Tibial nerve (tissue), 4 donors: ENCODE measurements at regions not wholly inside any gene's neighbourhood (a gene's known extent, or its start where the extent isn't known, plus 50 kb on each side); places are given as distances from the start of the nearest gene placed in this dataset.
A peak's percentile ranks its signal among the peaks of the same experiment; 100 is the strongest.

Experiments used
- DNase-seq, 2 donors: peaks; one replicate each; pipeline ENCODE4 v3.0.0-alpha.2; 2019; ENCODE audit warnings: low spot score in 2 of 2
- H3K27ac ChIP-seq, 4 donors: fragments of 200-600 bp; sonication (generic) in 3 of 4; one replicate each; pipeline ENCODE4 v1.5.1; 2017 to 2019; ENCODE audit warnings: mild to moderate bottlenecking in 1 of 4
- H3K27me3 ChIP-seq, 2 donors: fragments of 200-600 bp; sonication (generic) in 1 of 2; one replicate each; pipeline versions ENCODE4 v1.5.1 to v1.6.0; 2017 to 2019
- H3K36me3 ChIP-seq, 3 donors: fragments of 200-600 bp; sonication (generic); one replicate each; pipeline ENCODE4 v1.5.1; 2018 to 2019
- H3K4me1 ChIP-seq, 4 donors: fragments of 200-600 bp; sonication (generic) in 3 of 4; one replicate each; pipeline ENCODE4 v1.5.1; 2017 to 2019
- H3K4me3 ChIP-seq, 4 donors: fragments of 200-600 bp; sonication (generic) in 3 of 4; one replicate each; pipeline ENCODE4 v1.5.1; 2017 to 2019; ENCODE audit warnings: mild to moderate bottlenecking in 1 of 4, moderate library complexity in 1 of 4
- H3K9me3 ChIP-seq, 4 donors: fragments of 200-600 bp; sonication (generic) in 3 of 4; one replicate each; pipeline ENCODE4 v1.5.1; 2017 to 2019
- CTCF ChIP-seq, 5 experiments: fragments of 200-600 bp in 3 of 5; fragments of 450-650 bp in 2 of 5; sonication (generic) in 3 of 5; IDR thresholded peaks; one replicate each; pipeline ENCODE4 v1.5.1; 2016 to 2019; ENCODE audit warnings: antibody characterized with exemption in 5 of 5, mild to moderate bottlenecking in 3 of 5, moderate library complexity in 2 of 5
- EP300 ChIP-seq, 2 donors: sonication (generic); formaldehyde crosslinking; IDR thresholded peaks; one replicate each; pipeline ENCODE4 v1.6.1; 2017; ENCODE audit warnings: antibody characterized with exemption in 2 of 2, mild to moderate bottlenecking in 1 of 2
- POLR2A ChIP-seq, 2 donors: fragments of 450-650 bp; IDR thresholded peaks; one replicate each; pipeline ENCODE4 v1.6.1; 2017; ENCODE audit warnings: antibody characterized with exemption in 2 of 2, mild to moderate bottlenecking in 2 of 2, moderate library complexity in 2 of 2
- WGBS, 2 donors: methylation state at CpG; one replicate each; pipeline ENCODE4 v1.1.5; 2018; 5-methylcytosine and 5-hydroxymethylcytosine counted together

- DNase-seq: no peak
- no peak overlapping the region for H3K27ac ChIP-seq
- no peaks in the 10 kb centered on the region for H3K36me3 ChIP-seq
- peaks cover 0 to 9% (median 5%) of the 10 kb centered on the region in 4 donors for H3K4me1 ChIP-seq
- TF ChIP-seq POLR2A (IDR thresholded peaks at IDR 0.05) (no peak), CTCF (IDR thresholded peaks at IDR 0.05) (no peak), EP300 (IDR thresholded peaks at IDR 0.05) (no peak)
- H3K4me3 ChIP-seq: no peak overlapping the region
- H3K9me3 ChIP-seq: no peaks in the 10 kb centered on the region
- H3K27me3 ChIP-seq: no peaks in the 10 kb centered on the region
- 93 to 97% methylated on average over 3 of the region's 3 CpGs for WGBS, 2 donors
Observed at GRCh38 chr2:195537811-195538210, 119.2 kb upstream of the SLC39A10 start.

DNA sequence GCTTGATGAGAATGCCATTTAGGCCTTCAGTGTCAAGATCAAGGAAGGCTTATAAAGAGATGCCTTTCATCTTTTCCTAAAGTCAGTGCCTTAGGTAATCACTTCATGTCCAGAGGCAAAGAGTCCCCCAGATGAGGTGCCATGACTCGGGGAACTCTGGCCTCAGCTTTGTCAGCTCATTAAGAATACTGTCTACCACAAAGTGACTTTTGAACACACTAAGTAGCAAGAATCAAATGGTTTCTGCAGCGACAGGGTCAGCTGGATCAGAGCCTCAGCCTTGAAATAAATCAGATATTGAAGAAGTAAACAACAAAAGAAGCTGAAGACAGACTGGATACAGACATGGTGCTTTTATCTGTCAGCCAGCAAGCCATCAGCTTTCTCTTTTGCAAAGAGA lies 120.1 kb upstream of the SLC39A10 start:
- Histone ChIP-seq H3K27me3 (no peaks in the 10 kb centered on the region), H3K36me3 (no peaks in the 10 kb centered on the region), H3K9me3 (no peaks in the 10 kb centered on the region), H3K4me3 (no peak overlapping the region), H3K4me1 (peaks cover 0 to 10% (median 6%) of the 10 kb centered on the region in 4 donors), H3K27ac (no peak overlapping the region)
- 34 to 38% methylated on average over 2 of the region's 2 CpGs for WGBS, 2 donors
- no peak for DNase-seq
- no peak for TF ChIP-seq CTCF (IDR thresholded peaks at IDR 0.05)
- TF ChIP-seq EP300 (IDR thresholded peaks at IDR 0.05): no peak
- no peak for TF ChIP-seq POLR2A (IDR thresholded peaks at IDR 0.05)

DNA sequence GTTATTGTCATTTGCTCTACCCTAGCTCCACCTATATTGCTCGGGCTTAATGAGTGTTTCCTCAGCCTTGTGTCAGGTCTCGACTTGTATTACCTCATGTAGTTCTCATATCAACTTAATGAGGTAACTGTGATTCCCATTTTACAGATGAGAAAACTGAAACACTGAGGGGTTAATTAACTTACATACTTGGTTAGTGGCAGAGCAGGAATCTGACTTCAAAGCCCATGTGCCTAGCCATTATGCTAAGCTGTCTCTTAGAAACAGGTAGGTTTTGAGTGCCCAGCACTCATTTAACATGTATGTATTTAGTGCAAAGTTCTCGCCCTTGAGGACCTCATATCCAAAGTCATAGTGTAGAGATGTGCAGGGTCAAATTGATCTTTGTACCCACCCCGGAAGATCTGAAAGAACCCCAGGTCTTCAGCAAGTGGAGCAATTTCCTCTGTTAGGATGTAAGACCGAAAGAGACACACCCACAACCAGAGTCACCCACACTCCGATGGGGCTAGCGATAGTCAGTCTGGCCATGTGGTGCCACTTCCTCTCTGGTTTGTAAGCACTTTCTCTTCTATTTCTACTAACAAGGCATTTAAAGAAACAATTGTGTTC lies 121.0 kb upstream of the SLC39A10 start:
- Histone ChIP-seq H3K4me3 (no peak overlapping the region), H3K4me1 (peaks cover 0 to 10% (median 6%) of the 10 kb centered on the region in 4 donors), H3K27me3 (no peaks in the 10 kb centered on the region), H3K9me3 (no peaks in the 10 kb centered on the region), H3K36me3 (no peaks in the 10 kb centered on the region), H3K27ac (peak overlapping the region in 1 of 4 donors; percentile 37)
- WGBS, 2 donors: 71 to 75% methylated on average over 7 of the region's 7 CpGs
- peak in 1 of 2 donors; percentile 30 for DNase-seq
- TF ChIP-seq POLR2A (IDR thresholded peaks at IDR 0.05) (no peak), CTCF (IDR thresholded peaks at IDR 0.05) (no peak), EP300 (IDR thresholded peaks at IDR 0.05) (peak in 1 of 2 donors; percentile 39)

- no peak for TF ChIP-seq POLR2A (IDR thresholded peaks at IDR 0.05)
- no peak for TF ChIP-seq EP300 (IDR thresholded peaks at IDR 0.05)
- 75 to 76% methylated on average over 1 of the region's 1 CpG for WGBS, 2 donors
- DNase-seq: no peak
- Histone ChIP-seq H3K27me3 (no peaks in the 10 kb centered on the region), H3K4me3 (no peak overlapping the region), H3K4me1 (peaks cover 0 to 10% (median 6%) of the 10 kb centered on the region in 4 donors), H3K36me3 (no peaks in the 10 kb centered on the region), H3K9me3 (no peaks in the 10 kb centered on the region), H3K27ac (peak overlapping the region in 1 of 4 donors; percentile 26)
Observed at GRCh38 chr2:195534971-195535370, 122.1 kb upstream of the SLC39A10 start.

- 41 to 47% methylated on average over 8 of the region's 8 CpGs for WGBS, 2 donors
- Histone ChIP-seq H3K27me3 (no peaks in the 10 kb centered on the region), H3K4me1 (peaks cover 0 to 10% (median 6%) of the 10 kb centered on the region in 4 donors), H3K36me3 (no peaks in the 10 kb centered on the region), H3K4me3 (peak overlapping the region in 1 of 4 donors; percentile 4), H3K27ac (peak overlapping the region in 2 of 4 donors; percentile 26 to 42), H3K9me3 (no peaks in the 10 kb centered on the region)
- DNase-seq: peak; percentile 8 to 18
- TF ChIP-seq EP300 (IDR thresholded peaks at IDR 0.05) (no peak), CTCF (IDR thresholded peaks at IDR 0.05) (no peak), POLR2A (IDR thresholded peaks at IDR 0.05) (no peak)
Observed at GRCh38 chr2:195533771-195534642, 123.0 kb upstream of the SLC39A10 start.
